Neuronal stem cell (in vitro differentiated cells): ENCODE measurements at regions not wholly inside any gene's neighbourhood (a gene's known extent, or its start where the extent isn't known, plus 50 kb on each side); places are given as distances from the start of the nearest gene placed in this dataset.

ENCODE experiments used
- DNase-seq: peaks from one replicate; pipeline ENCODE4 v3.0.0-alpha.2; 2013; ENCODE audit warnings: low spot score
- H2AFZ ChIP-seq: one replicate; pipeline ENCODE4 v1.6.1; 2013; ENCODE audit warnings: mild to moderate bottlenecking, low read length, inconsistent platforms
- H2AK5ac ChIP-seq: 2 replicates; pipeline ENCODE4 v1.6.1; 2013; ENCODE audit warnings: low read depth, mild to moderate bottlenecking, inconsistent platforms, low read length, moderate library complexity, mixed read lengths
- H2BK120ac ChIP-seq: 2 replicates; pipeline ENCODE4 v1.6.1; 2013; ENCODE audit warnings: low read depth, mild to moderate bottlenecking, inconsistent platforms, low read length, moderate library complexity, mixed read lengths
- H2BK12ac ChIP-seq: one replicate; pipeline ENCODE4 v1.6.1; 2013; ENCODE audit warnings: low read length, inconsistent platforms
- H2BK15ac ChIP-seq: 2 replicates; pipeline ENCODE4 v1.6.1; 2013; ENCODE audit warnings: mild to moderate bottlenecking, low read length, inconsistent platforms, mixed read lengths
- H2BK5ac ChIP-seq: one replicate; pipeline ENCODE4 v1.6.1; 2013; ENCODE audit warnings: inconsistent platforms, mild to moderate bottlenecking, low read length, moderate library complexity
- H3K14ac ChIP-seq: one replicate; pipeline ENCODE4 v1.6.1; 2013; ENCODE audit warnings: low read length, inconsistent platforms
- H3K18ac ChIP-seq: 2 replicates; pipeline ENCODE4 v1.6.1; 2013; ENCODE audit warnings: low read length, inconsistent platforms
- H3K23ac ChIP-seq: 2 replicates; pipeline ENCODE4 v1.6.1; 2013; ENCODE audit warnings: low read depth, mild to moderate bottlenecking, mixed read lengths, low read length, inconsistent platforms; ENCODE audit not compliant: poor library complexity
- H3K27ac ChIP-seq: replicated peaks from 3 replicates; pipeline ENCODE4 v1.5.1; 2013; ENCODE audit warnings: low read length, inconsistent platforms
- H3K27me3 ChIP-seq, 3 experiments: 2 replicates each; pipeline ENCODE4 v1.6.1; 2013; ENCODE audit warnings: low read length in 3 of 3, mild to moderate bottlenecking in 2 of 3, inconsistent platforms in 1 of 3, low read depth in 1 of 3, mixed read lengths in 1 of 3, moderate library complexity in 1 of 3; ENCODE audit not compliant: control insufficient read depth in 3 of 3, insufficient read depth in 3 of 3
- H3K36me3 ChIP-seq, 2 donors: replicated peaks in 1 of 2; 2 replicates each; pipeline ENCODE4 v1.6.1; 2013; ENCODE audit warnings: low read length in 2 of 2; ENCODE audit not compliant: control insufficient read depth in 2 of 2, insufficient read depth in 2 of 2
- H3K4ac ChIP-seq: 2 replicates; pipeline ENCODE4 v1.6.1; 2013; ENCODE audit warnings: inconsistent platforms, mild to moderate bottlenecking, low read length, moderate library complexity
- H3K4me1 ChIP-seq, 2 donors: 1 replicate in 1 of 2; 2 replicates in 1 of 2; pipeline ENCODE4 v1.6.1; 2013; ENCODE audit warnings: low read length in 2 of 2, low read depth in 1 of 2; ENCODE audit not compliant: control insufficient read depth in 2 of 2, insufficient read depth in 1 of 2
- H3K4me2 ChIP-seq: one replicate; pipeline ENCODE4 v1.6.1; 2013; ENCODE audit warnings: mild to moderate bottlenecking, low read length, inconsistent platforms; ENCODE audit not compliant: insufficient read depth, poor library complexity, severe bottlenecking
- H3K4me3 ChIP-seq, 2 donors: 2 replicates each; pipeline ENCODE4 v1.5.1; 2013; ENCODE audit warnings: low read length in 2 of 2, mild to moderate bottlenecking in 2 of 2, inconsistent platforms in 1 of 2, moderate library complexity in 1 of 2
- H3K79me1 ChIP-seq: one replicate; pipeline ENCODE4 v1.6.1; 2013; ENCODE audit warnings: low read depth, mild to moderate bottlenecking, inconsistent platforms, low read length, moderate library complexity
- H3K9ac ChIP-seq: one replicate; pipeline ENCODE4 v1.6.1; 2013; ENCODE audit warnings: mild to moderate bottlenecking, low read depth, low read length, inconsistent platforms; ENCODE audit not compliant: poor library complexity
- H3K9me3 ChIP-seq, 2 donors: replicated peaks in 1 of 2; 2 replicates each; pipeline versions ENCODE3 to v1.6.1; 2013; ENCODE audit warnings: low read length in 2 of 2, mild to moderate bottlenecking in 2 of 2, inconsistent platforms in 1 of 2, low read depth in 1 of 2, mixed read lengths in 1 of 2, moderate library complexity in 1 of 2; ENCODE audit not compliant: control insufficient read depth in 2 of 2, insufficient read depth in 1 of 2
- H4K8ac ChIP-seq: one replicate; pipeline ENCODE4 v1.6.1; 2013; ENCODE audit warnings: low read depth, mild to moderate bottlenecking, inconsistent platforms, low read length, moderate library complexity
- H4K91ac ChIP-seq: one replicate; pipeline ENCODE4 v1.6.1; 2013; ENCODE audit warnings: low read length, low read depth, mild to moderate bottlenecking, inconsistent platforms; ENCODE audit not compliant: poor library complexity
- WGBS, 2 donors: extraction: QIAGEN DNeasy Blood & Tissue Kit; methylation state at CpG; one replicate each; pipeline ENCODE4 v1.1.7; 2013; ENCODE audit warnings: missing lambda C conversion rate in 2 of 2, mixed read lengths in 1 of 2; ENCODE audit not compliant: insufficient read length in 2 of 2, insufficient replicate concordance in 1 of 2; ENCODE audit errors: extremely low coverage in 2 of 2; 5-methylcytosine and 5-hydroxymethylcytosine counted together

- Histone ChIP-seq H3K27me3 (no peaks in the 10 kb centered on the region), H4K91ac (peak overlapping the region; percentile 53), H3K79me1 (no peaks in the 10 kb centered on the region), H3K14ac (no peak overlapping the region), H3K4me1 (no peaks in the 10 kb centered on the region), H2AK5ac (no peak overlapping the region), H2BK15ac (no peak overlapping the region), H3K23ac (peak overlapping the region; percentile 8), H3K4ac (no peak overlapping the region), H3K9me3 (peaks cover 0 to 3% of the 10 kb centered on the region in 2 donors), H2BK5ac (no peak overlapping the region), H3K18ac (peak overlapping the region; percentile 48), H2BK12ac (no peak overlapping the region), H2AFZ (peak overlapping the region; percentile 73), H2BK120ac (no peak overlapping the region), H3K36me3 (no peaks in the 10 kb centered on the region), H4K8ac (no peak overlapping the region), H3K4me3 (peak overlapping the region in 1 of 2 donors; percentile 49), H3K4me2 (no peak overlapping the region), H3K9ac (no peak overlapping the region), H3K27ac (no peak overlapping the region)
- DNase-seq = no peak
- no CpG with 5 or more reads among the region's 20 CpGs for WGBS, 2 donors
Observed at GRCh38 chr5:105392122-105392709, 1829.6 kb upstream of the NUDT12 start.

- Histone ChIP-seq H3K9me3 (no peaks in the 10 kb centered on the region), H3K4me2 (no peak overlapping the region), H3K18ac (no peak overlapping the region), H4K8ac (no peak overlapping the region), H3K9ac (no peak overlapping the region), H3K79me1 (no peaks in the 10 kb centered on the region), H3K4ac (no peak overlapping the region), H2BK15ac (no peak overlapping the region), H2AK5ac (no peak overlapping the region), H2AFZ (no peak overlapping the region), H3K14ac (no peak overlapping the region), H3K4me3 (no peak overlapping the region), H3K4me1 (no peaks in the 10 kb centered on the region), H2BK12ac (no peak overlapping the region), H2BK5ac (no peak overlapping the region), H3K36me3 (no peaks in the 10 kb centered on the region), H3K27ac (no peak overlapping the region), H4K91ac (no peak overlapping the region), H3K27me3 (no peaks in the 10 kb centered on the region), H2BK120ac (no peak overlapping the region), H3K23ac (no peak overlapping the region)
- WGBS, 2 donors = no CpG with 5 or more reads among the region's 1 CpG
- DNase-seq = no peak
Observed at GRCh38 chr5:105380126-105380525, 1817.5 kb upstream of the NUDT12 start.

GRCh38 chr5:105371169-105371568 is 1808.6 kb upstream of the NUDT12 start:
- no peak overlapping the region for H3K4me3 ChIP-seq
- no peak overlapping the region for H2BK120ac ChIP-seq
- H4K8ac ChIP-seq = no peak overlapping the region
- no peak overlapping the region for H3K14ac ChIP-seq
- no peaks in the 10 kb centered on the region for H3K4me1 ChIP-seq
- no peaks in the 10 kb centered on the region for H3K9me3 ChIP-seq
- no peak overlapping the region for H3K27ac ChIP-seq
- H3K23ac ChIP-seq = no peak overlapping the region
- H3K4me2 ChIP-seq = no peak overlapping the region
- no CpG with 5 or more reads among the region's 2 CpGs for WGBS, 2 donors
- H3K4ac ChIP-seq = no peak overlapping the region
- DNase-seq = no peak
- H2AK5ac ChIP-seq = no peak overlapping the region
- no peak overlapping the region for H3K9ac ChIP-seq
- no peak overlapping the region for H4K91ac ChIP-seq
- no peaks in the 10 kb centered on the region for H3K27me3 ChIP-seq
- no peak overlapping the region for H2BK15ac ChIP-seq
- H2AFZ ChIP-seq = no peak overlapping the region
- H2BK5ac ChIP-seq = no peak overlapping the region
- H3K18ac ChIP-seq = no peak overlapping the region
- no peaks in the 10 kb centered on the region for H3K79me1 ChIP-seq
- no peaks in the 10 kb centered on the region for H3K36me3 ChIP-seq
- H2BK12ac ChIP-seq = no peak overlapping the region

- Histone ChIP-seq H2AK5ac (no peak overlapping the region), H3K9me3 (no peaks in the 10 kb centered on the region)
Observed at GRCh38 chr5:105350486-105351140, 1788.0 kb upstream of the NUDT12 start.

More at GRCh38 chr5:105350486-105351140, 1788.0 kb upstream of the NUDT12 start:
- no peak overlapping the region for H3K9ac ChIP-seq
- H3K18ac ChIP-seq = no peak overlapping the region
- H2AFZ ChIP-seq = no peak overlapping the region
- H3K36me3 ChIP-seq = no peaks in the 10 kb centered on the region
- no peak overlapping the region for H3K27ac ChIP-seq
- H2BK15ac ChIP-seq = no peak overlapping the region
- H2BK5ac ChIP-seq = no peak overlapping the region
- H4K91ac ChIP-seq = no peak overlapping the region
- no CpG with 5 or more reads among the region's 5 CpGs for WGBS, 2 donors
- no peak overlapping the region for H3K14ac ChIP-seq
- no peak overlapping the region for H3K23ac ChIP-seq
- no peaks in the 10 kb centered on the region for H3K27me3 ChIP-seq
- H3K4me2 ChIP-seq = no peak overlapping the region
- no peak overlapping the region for H2BK12ac ChIP-seq
- H4K8ac ChIP-seq = no peak overlapping the region
- no peak overlapping the region for H3K4ac ChIP-seq
- no peaks in the 10 kb centered on the region for H3K79me1 ChIP-seq
- no peaks in the 10 kb centered on the region for H3K4me1 ChIP-seq
- H3K4me3 ChIP-seq = no peak overlapping the region
- no peak for DNase-seq
- no peak overlapping the region for H2BK120ac ChIP-seq
